ENCODE measurements at regions not wholly inside any gene's neighbourhood (a gene's known extent, or its start where the extent isn't known, plus 50 kb on each side); places are given as distances from the start of the nearest gene placed in this dataset.

- TF ChIP-seq, protein P1, sequence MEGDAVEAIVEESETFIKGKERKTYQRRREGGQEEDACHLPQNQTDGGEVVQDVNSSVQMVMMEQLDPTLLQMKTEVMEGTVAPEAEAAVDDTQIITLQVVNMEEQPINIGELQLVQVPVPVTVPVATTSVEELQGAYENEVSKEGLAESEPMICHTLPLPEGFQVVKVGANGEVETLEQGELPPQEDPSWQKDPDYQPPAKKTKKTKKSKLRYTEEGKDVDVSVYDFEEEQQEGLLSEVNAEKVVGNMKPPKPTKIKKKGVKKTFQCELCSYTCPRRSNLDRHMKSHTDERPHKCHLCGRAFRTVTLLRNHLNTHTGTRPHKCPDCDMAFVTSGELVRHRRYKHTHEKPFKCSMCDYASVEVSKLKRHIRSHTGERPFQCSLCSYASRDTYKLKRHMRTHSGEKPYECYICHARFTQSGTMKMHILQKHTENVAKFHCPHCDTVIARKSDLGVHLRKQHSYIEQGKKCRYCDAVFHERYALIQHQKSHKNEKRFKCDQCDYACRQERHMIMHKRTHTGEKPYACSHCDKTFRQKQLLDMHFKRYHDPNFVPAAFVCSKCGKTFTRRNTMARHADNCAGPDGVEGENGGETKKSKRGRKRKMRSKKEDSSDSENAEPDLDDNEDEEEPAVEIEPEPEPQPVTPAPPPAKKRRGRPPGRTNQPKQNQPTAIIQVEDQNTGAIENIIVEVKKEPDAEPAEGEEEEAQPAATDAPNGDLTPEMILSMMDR (IDR thresholded peaks at IDR 0.05; ENCODE audit: poor library complexity, severe bottlenecking) = no peak
- TF ChIP-seq MXI1 (conservative IDR thresholded peaks at IDR 0.05; ENCODE audit: poor library complexity, severe bottlenecking) (no peak), POLR2AphosphoS5 (IDR thresholded peaks at IDR 0.05) (peak; percentile 33)
- TF ChIP-seq, protein P2, sequence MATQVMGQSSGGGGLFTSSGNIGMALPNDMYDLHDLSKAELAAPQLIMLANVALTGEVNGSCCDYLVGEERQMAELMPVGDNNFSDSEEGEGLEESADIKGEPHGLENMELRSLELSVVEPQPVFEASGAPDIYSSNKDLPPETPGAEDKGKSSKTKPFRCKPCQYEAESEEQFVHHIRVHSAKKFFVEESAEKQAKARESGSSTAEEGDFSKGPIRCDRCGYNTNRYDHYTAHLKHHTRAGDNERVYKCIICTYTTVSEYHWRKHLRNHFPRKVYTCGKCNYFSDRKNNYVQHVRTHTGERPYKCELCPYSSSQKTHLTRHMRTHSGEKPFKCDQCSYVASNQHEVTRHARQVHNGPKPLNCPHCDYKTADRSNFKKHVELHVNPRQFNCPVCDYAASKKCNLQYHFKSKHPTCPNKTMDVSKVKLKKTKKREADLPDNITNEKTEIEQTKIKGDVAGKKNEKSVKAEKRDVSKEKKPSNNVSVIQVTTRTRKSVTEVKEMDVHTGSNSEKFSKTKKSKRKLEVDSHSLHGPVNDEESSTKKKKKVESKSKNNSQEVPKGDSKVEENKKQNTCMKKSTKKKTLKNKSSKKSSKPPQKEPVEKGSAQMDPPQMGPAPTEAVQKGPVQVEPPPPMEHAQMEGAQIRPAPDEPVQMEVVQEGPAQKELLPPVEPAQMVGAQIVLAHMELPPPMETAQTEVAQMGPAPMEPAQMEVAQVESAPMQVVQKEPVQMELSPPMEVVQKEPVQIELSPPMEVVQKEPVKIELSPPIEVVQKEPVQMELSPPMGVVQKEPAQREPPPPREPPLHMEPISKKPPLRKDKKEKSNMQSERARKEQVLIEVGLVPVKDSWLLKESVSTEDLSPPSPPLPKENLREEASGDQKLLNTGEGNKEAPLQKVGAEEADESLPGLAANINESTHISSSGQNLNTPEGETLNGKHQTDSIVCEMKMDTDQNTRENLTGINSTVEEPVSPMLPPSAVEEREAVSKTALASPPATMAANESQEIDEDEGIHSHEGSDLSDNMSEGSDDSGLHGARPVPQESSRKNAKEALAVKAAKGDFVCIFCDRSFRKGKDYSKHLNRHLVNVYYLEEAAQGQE (IDR thresholded peaks at IDR 0.05; ENCODE audit: borderline replicate concordance) = no peak
Measured at GRCh38 chr5:89286320-89286719, 403.3 kb upstream of the MEF2C start.

Data from neural cell (in vitro differentiated cells).